ENCODE measurements at regions not wholly inside any gene's neighbourhood (a gene's known extent, or its start where the extent isn't known, plus 50 kb on each side); places are given as distances from the start of the nearest gene placed in this dataset.
"Not testable (repeated sequence)": the region's sequence is repeated elsewhere in the genome, so short reads cannot be mapped to it uniquely, and the experiment has no call there.

GRCh38 chr20:1816384-1817381 is 78.5 kb upstream of the SIRPA start:
- Histone ChIP-seq H3K27me3 (ENCODE audit: low read depth, low read length) (no peaks in the 10 kb centered on the region), H3K4me3 (ENCODE audit: low read depth in 1 of 2, low read length in 2 of 2) (no peak overlapping the region), H3K36me3 (ENCODE audit: control insufficient read depth in 1 of 2, insufficient read depth in 2 of 2, low read length in 2 of 2) (no peaks in the 10 kb centered on the region), H3K4me1 (ENCODE audit: control insufficient read depth in 1 of 2, insufficient read depth in 2 of 2, low read length in 2 of 2) (peaks cover 17 to 35% of the 10 kb centered on the region in 2 donors), H3K9me3 (ENCODE audit: control insufficient read depth in 1 of 2, low read length in 2 of 2) (no peaks in the 10 kb centered on the region), H3K27ac (ENCODE audit: low read length) (peak overlapping the region; percentile 20)

GRCh38 chr20:1815502-1816085 is 79.6 kb upstream of the SIRPA start:
- Histone ChIP-seq H3K36me3 (ENCODE audit: control insufficient read depth in 1 of 2, insufficient read depth in 2 of 2, low read length in 2 of 2) (no peaks in the 10 kb centered on the region), H3K4me1 (ENCODE audit: control insufficient read depth in 1 of 2, insufficient read depth in 2 of 2, low read length in 2 of 2) (peaks cover 17 to 37% of the 10 kb centered on the region in 2 donors), H3K27ac (ENCODE audit: low read length) (no peak overlapping the region), H3K9me3 (ENCODE audit: control insufficient read depth in 1 of 2, low read length in 2 of 2) (no peaks in the 10 kb centered on the region), H3K27me3 (ENCODE audit: low read depth, low read length) (no peaks in the 10 kb centered on the region), H3K4me3 (ENCODE audit: low read depth in 1 of 2, low read length in 2 of 2) (no peak overlapping the region)

GRCh38 chr20:1814861-1815260 is 80.3 kb upstream of the SIRPA start:
- H3K4me1 ChIP-seq (ENCODE audit: control insufficient read depth in 1 of 2, insufficient read depth in 2 of 2, low read length in 2 of 2) = peaks cover 15 to 37% of the 10 kb centered on the region in 2 donors
- H3K27ac ChIP-seq (ENCODE audit: low read length); H3K9me3 ChIP-seq (ENCODE audit: control insufficient read depth in 1 of 2, low read length in 2 of 2): not testable (repeated sequence)

GRCh38 chr20:1813674-1814635 is 81.3 kb upstream of the SIRPA start:
- Histone ChIP-seq H3K36me3 (ENCODE audit: control insufficient read depth in 1 of 2, insufficient read depth in 2 of 2, low read length in 2 of 2) (no peaks in the 10 kb centered on the region), H3K4me1 (ENCODE audit: control insufficient read depth in 1 of 2, insufficient read depth in 2 of 2, low read length in 2 of 2) (peaks cover 14 to 37% of the 10 kb centered on the region in 2 donors), H3K27me3 (ENCODE audit: low read depth, low read length) (no peaks in the 10 kb centered on the region), H3K4me3 (ENCODE audit: low read depth in 1 of 2, low read length in 2 of 2) (no peak overlapping the region), H3K9me3 (ENCODE audit: control insufficient read depth in 1 of 2, low read length in 2 of 2) (no peaks in the 10 kb centered on the region), H3K27ac (ENCODE audit: low read length) (no peak overlapping the region)

More at GRCh38 chr20:1814861-1815260, 80.3 kb upstream of the SIRPA start:
- H3K27me3 ChIP-seq (ENCODE audit: low read depth, low read length); H3K4me3 ChIP-seq (ENCODE audit: low read depth in 1 of 2, low read length in 2 of 2); H3K36me3 ChIP-seq (ENCODE audit: control insufficient read depth in 1 of 2, insufficient read depth in 2 of 2, low read length in 2 of 2): not testable (repeated sequence)

- Histone ChIP-seq H3K4me3 (ENCODE audit: low read depth in 1 of 2, low read length in 2 of 2) (no peak overlapping the region), H3K36me3 (ENCODE audit: control insufficient read depth in 1 of 2, insufficient read depth in 2 of 2, low read length in 2 of 2) (no peaks in the 10 kb centered on the region), H3K27me3 (ENCODE audit: low read depth, low read length) (no peaks in the 10 kb centered on the region), H3K27ac (ENCODE audit: low read length) (no peak overlapping the region), H3K9me3 (ENCODE audit: control insufficient read depth in 1 of 2, low read length in 2 of 2) (no peaks in the 10 kb centered on the region), H3K4me1 (ENCODE audit: control insufficient read depth in 1 of 2, insufficient read depth in 2 of 2, low read length in 2 of 2) (peaks cover 13 to 36% of the 10 kb centered on the region in 2 donors)
These were observed 82.1 kb upstream of the SIRPA start for GRCh38 chr20:1813101-1813529.

- Histone ChIP-seq H3K4me1 (ENCODE audit: control insufficient read depth in 1 of 2, insufficient read depth in 2 of 2, low read length in 2 of 2) (peaks cover 9 to 24% of the 10 kb centered on the region in 2 donors), H3K4me3 (ENCODE audit: low read depth in 1 of 2, low read length in 2 of 2) (no peak overlapping the region), H3K27ac (ENCODE audit: low read length) (peak overlapping the region; percentile 7), H3K9me3 (ENCODE audit: control insufficient read depth in 1 of 2, low read length in 2 of 2) (no peaks in the 10 kb centered on the region), H3K36me3 (ENCODE audit: control insufficient read depth in 1 of 2, insufficient read depth in 2 of 2, low read length in 2 of 2) (no peaks in the 10 kb centered on the region), H3K27me3 (ENCODE audit: low read depth, low read length) (no peaks in the 10 kb centered on the region)
These were observed 83.3 kb upstream of the SIRPA start for GRCh38 chr20:1811621-1812498.

GRCh38 chr20:1810926-1811620 is 84.1 kb upstream of the SIRPA start:
- Histone ChIP-seq H3K9me3 (ENCODE audit: control insufficient read depth in 1 of 2, low read length in 2 of 2) (no peaks in the 10 kb centered on the region), H3K36me3 (ENCODE audit: control insufficient read depth in 1 of 2, insufficient read depth in 2 of 2, low read length in 2 of 2) (no peaks in the 10 kb centered on the region), H3K4me3 (ENCODE audit: low read depth in 1 of 2, low read length in 2 of 2) (peak overlapping the region in 1 of 2 donors; percentile 9), H3K4me1 (ENCODE audit: control insufficient read depth in 1 of 2, insufficient read depth in 2 of 2, low read length in 2 of 2) (peaks cover 4 to 16% of the 10 kb centered on the region in 2 donors), H3K27ac (ENCODE audit: low read length) (peak overlapping the region; percentile 19), H3K27me3 (ENCODE audit: low read depth, low read length) (no peaks in the 10 kb centered on the region)

- H3K27ac ChIP-seq (ENCODE audit: low read length) = peak overlapping the region; percentile 19
- H3K36me3 ChIP-seq (ENCODE audit: control insufficient read depth in 1 of 2, insufficient read depth in 2 of 2, low read length in 2 of 2) = no peaks in the 10 kb centered on the region
- H3K4me3 ChIP-seq (ENCODE audit: low read depth in 1 of 2, low read length in 2 of 2) = peak overlapping the region in 1 of 2 donors; percentile 9
- H3K27me3 ChIP-seq (ENCODE audit: low read depth, low read length) = no peaks in the 10 kb centered on the region
- peaks cover 4 to 16% of the 10 kb centered on the region in 2 donors for H3K4me1 ChIP-seq (ENCODE audit: control insufficient read depth in 1 of 2, insufficient read depth in 2 of 2, low read length in 2 of 2)
- no peaks in the 10 kb centered on the region for H3K9me3 ChIP-seq (ENCODE audit: control insufficient read depth in 1 of 2, low read length in 2 of 2)
These were observed 84.7 kb upstream of the SIRPA start for GRCh38 chr20:1810572-1810925.

GRCh38 chr20:1809611-1810510 is 85.3 kb upstream of the SIRPA start:
- H3K36me3 ChIP-seq (ENCODE audit: control insufficient read depth in 1 of 2, insufficient read depth in 2 of 2, low read length in 2 of 2) = no peaks in the 10 kb centered on the region
- H3K9me3 ChIP-seq (ENCODE audit: control insufficient read depth in 1 of 2, low read length in 2 of 2) = no peaks in the 10 kb centered on the region
- H3K4me3 ChIP-seq (ENCODE audit: low read depth in 1 of 2, low read length in 2 of 2) = no peak overlapping the region
- no peak overlapping the region for H3K27ac ChIP-seq (ENCODE audit: low read length)
- H3K27me3 ChIP-seq (ENCODE audit: low read depth, low read length) = no peaks in the 10 kb centered on the region
- H3K4me1 ChIP-seq (ENCODE audit: control insufficient read depth in 1 of 2, insufficient read depth in 2 of 2, low read length in 2 of 2) = peaks cover 4 to 16% of the 10 kb centered on the region in 2 donors
